Gastroesophageal sphincter (tissue), 4 donors: ENCODE measurements at regions not wholly inside any gene's neighbourhood (a gene's known extent, or its start where the extent isn't known, plus 50 kb on each side); places are given as distances from the start of the nearest gene placed in this dataset.

Experiments
- ATAC-seq: fragments of 150-250 bp; one replicate; pipeline ENCODE4 v1.9.1; 2016; ENCODE audit warnings: mild to moderate bottlenecking, moderate library complexity
- H3K27ac ChIP-seq, 4 donors: fragments of 200-600 bp; sonication (generic) in 3 of 4; 1 replicate in 3 of 4; 2 replicates in 1 of 4; pipeline ENCODE4 v1.5.1; 2016 to 2019
- H3K27me3 ChIP-seq: fragments of 200-600 bp; sonication (generic); one replicate; pipeline ENCODE4 v1.5.1; 2019
- H3K36me3 ChIP-seq, 2 donors: fragments of 200-600 bp; sonication (generic); one replicate each; pipeline ENCODE4 v1.5.1; 2019; ENCODE audit warnings: control low read depth in 1 of 2
- H3K4me1 ChIP-seq, 3 donors: fragments of 200-600 bp; sonication (generic); 1 replicate in 2 of 3; 2 replicates in 1 of 3; pipeline ENCODE4 v1.5.1; 2016 to 2019; ENCODE audit warnings: control low read depth in 2 of 3
- H3K4me3 ChIP-seq, 2 donors: fragments of 200-600 bp; sonication (generic); one replicate each; pipeline ENCODE4 v1.5.1; 2019; ENCODE audit warnings: mild to moderate bottlenecking in 1 of 2, moderate library complexity in 1 of 2
- H3K9me3 ChIP-seq, 3 donors: fragments of 200-600 bp; sonication (generic); one replicate each; pipeline ENCODE4 v1.5.1; 2017 to 2019; ENCODE audit warnings: control low read depth in 2 of 3
- CTCF ChIP-seq, 4 experiments: fragments of 200-600 bp in 2 of 4; fragments of 450-650 bp in 2 of 4; sonication (generic) in 1 of 4; IDR thresholded peaks; one replicate each; pipeline ENCODE4 v1.5.1; 2017 to 2019; ENCODE audit warnings: antibody characterized with exemption in 4 of 4, mild to moderate bottlenecking in 2 of 4, moderate library complexity in 2 of 4
- EP300 ChIP-seq: sonication (generic); formaldehyde crosslinking; IDR thresholded peaks from one replicate; pipeline ENCODE4 v1.6.1; 2017; ENCODE audit warnings: antibody characterized with exemption, mild to moderate bottlenecking
- POLR2A ChIP-seq, 2 donors: fragments of 450-650 bp; IDR thresholded peaks; one replicate each; pipeline ENCODE4 v1.6.1; 2017; ENCODE audit warnings: antibody characterized with exemption in 2 of 2, mild to moderate bottlenecking in 2 of 2, moderate library complexity in 1 of 2
- POLR2AphosphoS5 ChIP-seq: sonication (generic); formaldehyde crosslinking; IDR thresholded peaks from one replicate; pipeline ENCODE4 v1.6.1; 2017; ENCODE audit warnings: antibody characterized with exemption
- WGBS, 2 donors: methylation state at CpG; one replicate each; pipeline ENCODE4 v1.1.5; 2018; ENCODE audit warnings: low coverage in 1 of 2; 5-methylcytosine and 5-hydroxymethylcytosine counted together

GRCh38 chr16:9176547-9177418 is 85.3 kb downstream of the HAPSTR1 start:
- no peak for ATAC-seq
- Histone ChIP-seq H3K36me3 (no peaks in the 10 kb centered on the region), H3K27me3 (no peaks in the 10 kb centered on the region), H3K4me1 (no peaks in the 10 kb centered on the region), H3K4me3 (no peak overlapping the region), H3K9me3 (no peaks in the 10 kb centered on the region), H3K27ac (no peak overlapping the region)
- WGBS, 2 donors, result 40 to 53% methylated on average over 6 to 8 of the region's 9 CpGs
- TF ChIP-seq POLR2A (IDR thresholded peaks at IDR 0.05) (no peak), POLR2AphosphoS5 (no peak), CTCF (IDR thresholded peaks at IDR 0.05) (no peak), EP300 (no peak)

GRCh38 chr16:9177861-9178260 is 86.4 kb downstream of the HAPSTR1 start:
- Histone ChIP-seq H3K4me1 (no peaks in the 10 kb centered on the region), H3K27ac (no peak overlapping the region)
- 64 to 80% methylated on average over 1 to 3 of the region's 6 CpGs for WGBS, 2 donors

GRCh38 chr16:9183682-9184353 is 92.4 kb downstream of the HAPSTR1 start:
- no peak overlapping the region for H3K27ac ChIP-seq
- no peaks in the 10 kb centered on the region for H3K27me3 ChIP-seq
- ATAC-seq, result no peak
- H3K4me1 ChIP-seq, result no peaks in the 10 kb centered on the region
- no peaks in the 10 kb centered on the region for H3K36me3 ChIP-seq
- H3K9me3 ChIP-seq, result no peaks in the 10 kb centered on the region
- TF ChIP-seq POLR2AphosphoS5, result no peak
- no peak overlapping the region for H3K4me3 ChIP-seq
- 60 to 76% methylated on average over 5 to 9 of the region's 29 CpGs for WGBS, 2 donors

More at GRCh38 chr16:9177861-9178260, 86.4 kb downstream of the HAPSTR1 start:
- Histone ChIP-seq H3K9me3 (no peaks in the 10 kb centered on the region), H3K36me3 (no peaks in the 10 kb centered on the region), H3K4me3 (no peak overlapping the region), H3K27me3 (no peaks in the 10 kb centered on the region)
- no peak for TF ChIP-seq CTCF (IDR thresholded peaks at IDR 0.05)
- TF ChIP-seq POLR2A (IDR thresholded peaks at IDR 0.05), result no peak
- TF ChIP-seq EP300, result no peak
- TF ChIP-seq POLR2AphosphoS5, result no peak
- no peak for ATAC-seq

DNA sequence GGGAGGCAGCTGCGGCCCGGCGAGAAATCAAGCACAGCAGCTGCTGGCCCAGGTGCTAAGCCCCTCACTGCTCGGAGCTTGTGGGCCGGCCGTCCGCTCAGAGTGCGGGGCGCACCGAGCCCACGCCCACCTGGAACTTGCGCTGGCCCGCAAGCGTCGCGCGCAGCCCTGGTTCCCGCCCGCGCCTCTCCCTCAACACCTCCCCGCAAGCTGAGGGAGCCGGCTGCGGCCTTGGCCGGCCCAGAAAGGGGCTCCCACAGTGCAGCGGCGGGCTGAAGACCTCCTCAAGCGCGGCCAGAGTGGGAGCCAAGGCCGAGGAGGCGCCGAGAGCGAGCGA is 92.9 kb downstream of the HAPSTR1 start:
- Histone ChIP-seq H3K27ac (no peak overlapping the region), H3K36me3 (no peaks in the 10 kb centered on the region), H3K4me1 (no peaks in the 10 kb centered on the region), H3K9me3 (no peaks in the 10 kb centered on the region), H3K27me3 (no peaks in the 10 kb centered on the region), H3K4me3 (no peak overlapping the region)
- TF ChIP-seq POLR2AphosphoS5, result no peak
- no peak for TF ChIP-seq POLR2A (IDR thresholded peaks at IDR 0.05)
- TF ChIP-seq CTCF (IDR thresholded peaks at IDR 0.05), result no peak
- TF ChIP-seq EP300, result no peak
- no peak for ATAC-seq
- WGBS, 2 donors, result 91% methylated on average over 4 of the region's 33 CpGs; no CpG with 5 or more reads in 1 of the 2 donors

GRCh38 chr16:9185381-9185780 is 93.9 kb downstream of the HAPSTR1 start:
- ATAC-seq, result no peak
- Histone ChIP-seq H3K36me3 (no peaks in the 10 kb centered on the region), H3K4me3 (no peak overlapping the region), H3K9me3 (no peaks in the 10 kb centered on the region), H3K4me1 (no peaks in the 10 kb centered on the region), H3K27ac (no peak overlapping the region), H3K27me3 (no peaks in the 10 kb centered on the region)
- TF ChIP-seq POLR2A (IDR thresholded peaks at IDR 0.05), result no peak
- WGBS, 2 donors, result 45 to 78% methylated on average over 2 of the region's 2 CpGs

DNA sequence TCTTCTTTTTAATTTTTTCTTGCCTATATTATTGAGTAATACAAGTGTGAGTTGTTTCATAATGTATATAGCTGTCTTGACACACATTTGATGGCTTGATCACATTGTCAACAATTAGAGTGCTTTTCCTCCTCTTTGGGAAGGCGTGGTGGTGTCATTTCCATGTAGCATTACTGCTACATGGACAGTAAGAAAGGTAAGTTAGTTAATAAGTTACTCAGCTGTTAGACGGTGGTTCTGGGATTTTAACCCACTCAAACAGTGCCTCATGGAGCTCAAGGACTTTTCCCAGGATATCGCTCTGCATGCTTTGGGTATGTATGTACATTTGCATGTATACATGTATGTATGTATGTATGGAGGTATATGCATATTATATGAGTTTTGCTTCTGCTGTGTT is 94.6 kb downstream of the HAPSTR1 start:
- no peak for ATAC-seq
- WGBS, 2 donors, result 84 to 92% methylated on average over 3 of the region's 3 CpGs
- no peaks in the 10 kb centered on the region for H3K4me1 ChIP-seq
- no peaks in the 10 kb centered on the region for H3K36me3 ChIP-seq
- TF ChIP-seq EP300 (no peak), CTCF (IDR thresholded peaks at IDR 0.05) (no peak), POLR2A (IDR thresholded peaks at IDR 0.05) (no peak), POLR2AphosphoS5 (no peak)
- no peaks in the 10 kb centered on the region for H3K9me3 ChIP-seq
- no peak overlapping the region for H3K4me3 ChIP-seq
- no peaks in the 10 kb centered on the region for H3K27me3 ChIP-seq
- H3K27ac ChIP-seq, result no peak overlapping the region
